Activated CD4-positive, alpha-beta T cell treated with anti-CD3 and anti-CD28 coated beads, Interleukin-2, amount 50 U/mL, for 1 hour (primary cell): ENCODE measurements at regions not wholly inside any gene's neighbourhood (a gene's known extent, or its start where the extent isn't known, plus 50 kb on each side); places are given as distances from the start of the nearest gene placed in this dataset.
A peak's percentile ranks its signal among the peaks of the same experiment; 100 is the strongest.

ENCODE experiments used
- DNase-seq: peaks from one replicate; pipeline ENCODE4 v3.0.0-alpha.2; 2020

- no peak for DNase-seq
Measured at GRCh38 chr16:79365702-79366101, 234.8 kb downstream of the MAF start.

DNA sequence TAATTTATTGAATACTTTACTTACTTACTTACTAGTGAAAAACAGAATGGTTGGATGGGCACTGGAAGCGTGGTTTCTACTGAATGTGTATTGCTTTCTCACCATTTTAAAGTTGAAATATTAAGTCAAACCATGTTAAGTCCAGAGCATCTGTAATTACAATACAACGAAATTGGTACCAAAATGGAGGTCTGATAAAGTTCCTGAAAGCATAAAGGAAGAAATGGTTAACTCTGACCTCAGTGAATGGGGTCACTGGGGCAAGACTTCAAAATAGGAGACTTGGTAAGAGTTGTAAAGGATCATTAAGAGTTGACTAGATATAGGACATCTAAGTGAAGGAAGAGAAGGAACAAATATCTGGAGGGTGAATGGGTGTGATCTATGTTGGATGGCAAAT lies 237.1 kb downstream of the MAF start:
- no peak for DNase-seq

- no peak for DNase-seq
Measured at GRCh38 chr16:79363035-79363434, 237.5 kb downstream of the MAF start.

GRCh38 chr16:79362300-79362970 lies 238.1 kb downstream of the MAF start:
- no peak for DNase-seq

DNA sequence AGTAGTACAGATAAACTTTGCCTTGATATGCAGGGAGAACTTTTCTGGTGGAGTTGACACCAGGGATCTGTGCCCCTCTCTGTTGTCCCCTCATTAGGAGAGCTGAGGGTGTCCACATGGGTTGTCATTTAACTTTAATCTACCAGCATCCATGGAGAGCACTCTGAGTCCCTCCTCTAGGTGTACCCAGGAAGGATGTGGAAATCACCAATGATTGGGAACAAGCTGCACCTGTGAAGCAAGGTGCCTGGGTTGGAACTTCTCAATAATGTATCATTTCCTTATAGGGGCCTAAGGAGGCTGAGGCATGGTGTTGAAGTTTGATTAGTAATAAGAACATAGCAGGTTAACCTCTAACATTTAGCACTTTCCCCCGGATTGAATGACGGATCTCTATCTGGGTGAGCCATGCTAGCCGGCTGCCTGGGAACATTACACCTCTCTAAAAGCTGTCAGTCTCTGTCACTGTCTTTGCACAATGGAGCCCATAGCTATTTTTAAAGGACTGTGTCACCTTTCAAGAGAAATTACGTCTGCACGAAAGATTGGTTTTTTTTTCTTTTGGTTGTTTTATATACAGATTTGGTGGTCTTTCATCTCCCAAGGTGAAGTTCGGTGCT lies 239.3 kb downstream of the MAF start:
- no peak for DNase-seq

GRCh38 chr16:79360267-79360666 lies 240.3 kb downstream of the MAF start:
- no peak for DNase-seq

GRCh38 chr16:79359082-79359481 lies 241.5 kb downstream of the MAF start:
- no peak for DNase-seq

DNA sequence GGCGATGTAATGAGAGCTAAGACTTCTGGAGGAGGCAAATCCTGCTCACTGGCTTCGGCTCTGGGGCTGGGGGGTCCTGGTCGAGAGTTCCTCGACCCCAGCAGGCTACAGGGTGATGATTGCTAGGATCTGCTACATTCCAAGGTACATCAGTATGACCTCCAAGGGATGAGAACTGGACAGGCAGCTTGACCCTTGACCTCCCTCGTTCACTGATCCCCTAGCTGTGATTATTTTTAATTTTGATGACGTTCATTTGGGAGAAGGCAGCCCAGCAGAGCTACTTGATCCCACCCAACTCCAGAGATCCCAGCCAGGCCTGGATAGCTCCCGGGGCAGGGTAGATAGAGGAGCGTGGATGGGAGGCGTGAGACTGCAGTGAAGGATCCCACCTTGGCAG lies 242.3 kb downstream of the MAF start:
- DNase-seq: no peak

DNA sequence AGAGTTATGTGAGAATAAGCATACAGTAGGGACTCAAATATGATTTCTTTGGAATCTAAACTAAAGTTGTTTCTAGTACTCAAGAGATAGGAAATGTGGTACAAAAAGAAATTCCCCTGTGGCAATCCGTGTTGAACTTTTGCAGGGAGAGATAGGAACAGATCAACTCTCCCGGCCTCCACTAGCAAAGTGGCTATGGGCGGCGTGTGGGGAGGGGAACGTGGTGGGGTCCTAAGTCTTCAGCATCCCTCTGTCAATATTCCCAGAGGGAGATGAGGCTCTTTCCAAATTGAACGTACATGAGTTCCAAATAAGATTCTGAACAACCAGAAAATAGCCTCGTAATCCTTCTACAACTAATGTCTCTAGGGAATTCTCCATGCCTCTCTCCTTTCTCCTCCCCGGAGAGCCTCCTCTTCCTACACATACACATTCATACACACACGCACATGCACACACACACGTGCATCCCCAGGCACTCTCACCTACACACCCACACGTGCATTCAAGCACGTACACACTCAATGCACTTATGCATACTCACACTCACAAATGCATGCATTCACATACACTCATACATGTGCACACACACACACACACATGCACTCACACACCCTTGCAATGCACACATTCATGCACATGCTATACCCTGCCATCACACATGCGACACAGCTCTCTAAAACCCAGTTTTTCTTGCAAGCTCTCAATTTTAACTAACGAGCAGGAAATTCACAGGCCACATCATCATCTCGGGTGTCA lies 244.8 kb downstream of the MAF start:
- DNase-seq: no peak

GRCh38 chr16:79351927-79352326 lies 248.6 kb downstream of the MAF start:
- no peak for DNase-seq

GRCh38 chr16:79349803-79350202 lies 250.7 kb downstream of the MAF start:
- DNase-seq: no peak

GRCh38 chr16:79348521-79349306 lies 251.8 kb downstream of the MAF start:
- DNase-seq: no peak

DNA sequence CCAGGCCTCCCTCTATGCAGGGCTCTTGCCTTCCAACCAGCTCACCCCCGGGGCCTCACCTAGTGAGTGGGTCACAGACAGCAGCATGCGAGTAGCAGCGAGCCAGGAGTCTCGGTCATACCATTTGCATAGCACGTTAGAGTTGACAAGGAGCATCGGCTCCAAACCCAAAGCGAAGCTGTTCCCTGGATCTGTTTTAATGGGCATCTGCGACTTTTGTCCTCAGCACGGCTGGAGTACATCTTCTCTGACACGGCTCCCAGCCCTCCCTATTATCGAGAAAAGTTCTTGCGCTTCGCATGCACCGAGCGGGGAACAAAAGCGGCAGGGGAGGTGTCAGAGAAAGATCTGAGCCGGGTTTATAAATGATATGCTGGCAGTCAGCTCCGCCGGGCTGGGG lies 253.3 kb downstream of the MAF start:
- DNase-seq: no peak

GRCh38 chr16:79339863-79340262 lies 260.7 kb downstream of the MAF start:
- DNase-seq: no peak

DNA sequence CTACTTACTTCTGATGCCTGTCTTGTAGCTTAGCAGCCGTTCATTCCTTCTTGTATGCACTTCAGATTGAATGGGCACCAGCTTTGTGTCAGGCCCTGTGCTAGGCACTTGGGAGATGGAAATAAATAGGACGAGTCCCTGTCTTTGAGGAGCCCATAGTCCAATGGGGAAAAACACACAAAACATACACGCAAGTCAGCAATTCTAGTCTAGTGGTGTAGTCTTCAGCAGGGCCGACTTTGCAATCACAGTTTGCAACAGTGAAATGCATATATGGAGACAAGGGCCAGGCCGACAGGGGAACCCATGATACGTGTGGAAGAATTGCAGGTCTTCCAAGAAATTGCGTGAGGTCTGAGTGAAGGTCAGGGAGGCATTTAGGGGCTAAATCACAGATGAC lies 262.6 kb downstream of the MAF start:
- no peak for DNase-seq

DNA sequence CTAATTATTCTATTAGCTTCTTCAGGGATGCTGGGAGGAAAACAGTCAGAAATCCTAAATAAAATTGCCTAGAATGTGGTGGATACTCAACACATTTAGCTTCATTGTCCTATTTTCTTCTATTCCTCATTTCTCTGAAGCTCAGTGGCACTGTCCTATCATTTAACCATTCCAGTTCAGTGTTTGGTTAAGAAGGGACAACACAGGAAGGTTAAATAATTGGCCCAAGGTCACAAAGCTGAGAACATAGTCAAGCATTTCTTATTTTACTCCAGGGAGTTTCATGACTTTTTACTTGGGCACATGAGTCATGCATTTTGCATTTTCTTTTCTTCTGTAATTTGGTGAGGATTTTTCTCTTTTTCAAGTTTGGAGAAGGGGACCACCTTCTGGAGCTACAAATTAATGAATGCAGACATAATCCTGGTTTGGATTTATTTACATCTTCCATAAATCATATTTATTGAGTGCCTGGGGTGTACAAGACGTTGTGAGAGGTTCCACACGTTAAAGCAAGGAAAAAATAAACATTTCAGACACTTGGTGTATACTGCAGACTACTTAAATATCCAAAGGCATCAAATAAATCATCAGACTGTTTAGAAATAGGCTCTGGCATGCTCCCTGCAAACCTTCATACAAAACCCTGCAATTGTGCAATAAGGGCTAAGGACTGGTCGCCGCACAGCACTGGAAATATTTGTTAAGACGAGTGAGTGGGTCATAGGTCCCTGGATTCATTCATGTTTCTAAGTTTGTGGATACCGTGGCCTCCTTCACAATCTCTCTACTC lies 263.9 kb downstream of the MAF start:
- no peak for DNase-seq

DNA sequence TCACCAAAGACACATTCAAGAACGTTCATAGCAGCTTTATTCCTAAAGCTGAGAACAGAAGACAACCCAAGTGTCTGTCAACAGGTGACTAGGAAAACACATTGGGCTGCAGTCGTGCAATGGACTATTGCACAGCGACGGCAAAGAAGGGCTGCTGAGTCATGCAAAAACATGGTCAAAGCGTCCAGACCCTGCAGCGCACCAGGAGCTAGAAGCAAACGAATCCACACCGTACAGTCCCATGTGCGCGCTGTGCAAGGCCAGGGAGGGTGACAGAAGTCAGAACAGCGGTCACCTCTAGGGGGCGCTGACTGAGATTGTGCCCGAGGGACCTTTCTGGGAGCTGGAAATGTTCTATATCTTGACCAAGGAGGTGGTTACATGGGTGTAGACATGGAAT lies 266.4 kb downstream of the MAF start:
- DNase-seq: peak; percentile 18

DNA sequence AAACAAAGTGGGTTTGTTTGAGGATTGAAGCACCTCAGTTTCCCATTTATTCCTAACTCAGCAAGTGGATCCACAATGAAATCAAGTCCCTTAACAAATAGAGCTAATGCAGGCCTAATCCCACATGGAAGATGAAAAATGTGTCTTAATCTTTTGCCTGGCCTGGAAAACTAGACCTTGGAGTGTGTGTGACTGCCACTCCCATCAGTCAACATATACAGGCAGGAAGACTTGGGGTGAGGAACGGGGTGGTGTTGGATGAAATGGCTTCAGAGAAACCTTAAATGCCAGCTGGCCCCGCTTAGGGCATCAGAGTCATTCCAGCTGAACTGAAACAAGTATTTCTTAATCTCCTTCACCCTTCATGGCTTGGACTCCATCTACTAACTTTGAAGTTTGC lies 269.5 kb downstream of the MAF start:
- DNase-seq: no peak

DNA sequence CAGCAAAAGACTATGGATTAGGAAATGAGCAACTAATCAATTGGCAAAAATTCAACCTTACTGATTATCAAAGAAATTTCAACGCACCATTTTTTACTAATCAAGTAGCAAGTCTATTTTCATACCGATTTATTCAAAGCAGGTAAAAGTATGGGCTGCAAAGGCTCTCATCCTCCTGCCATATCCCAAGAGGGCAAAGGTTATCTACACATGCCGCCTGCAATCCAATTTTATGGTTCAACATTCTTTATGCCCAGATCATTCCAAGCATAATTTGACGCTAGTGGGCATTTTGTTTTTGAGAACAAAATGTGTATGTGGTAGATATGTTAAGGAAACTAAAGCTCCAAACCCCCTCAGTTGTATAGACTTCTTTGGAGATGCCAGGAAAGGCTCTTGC lies 270.6 kb downstream of the MAF start:
- no peak for DNase-seq

- DNase-seq: no peak
Measured at GRCh38 chr16:79329166-79329521, 271.4 kb downstream of the MAF start.

DNA sequence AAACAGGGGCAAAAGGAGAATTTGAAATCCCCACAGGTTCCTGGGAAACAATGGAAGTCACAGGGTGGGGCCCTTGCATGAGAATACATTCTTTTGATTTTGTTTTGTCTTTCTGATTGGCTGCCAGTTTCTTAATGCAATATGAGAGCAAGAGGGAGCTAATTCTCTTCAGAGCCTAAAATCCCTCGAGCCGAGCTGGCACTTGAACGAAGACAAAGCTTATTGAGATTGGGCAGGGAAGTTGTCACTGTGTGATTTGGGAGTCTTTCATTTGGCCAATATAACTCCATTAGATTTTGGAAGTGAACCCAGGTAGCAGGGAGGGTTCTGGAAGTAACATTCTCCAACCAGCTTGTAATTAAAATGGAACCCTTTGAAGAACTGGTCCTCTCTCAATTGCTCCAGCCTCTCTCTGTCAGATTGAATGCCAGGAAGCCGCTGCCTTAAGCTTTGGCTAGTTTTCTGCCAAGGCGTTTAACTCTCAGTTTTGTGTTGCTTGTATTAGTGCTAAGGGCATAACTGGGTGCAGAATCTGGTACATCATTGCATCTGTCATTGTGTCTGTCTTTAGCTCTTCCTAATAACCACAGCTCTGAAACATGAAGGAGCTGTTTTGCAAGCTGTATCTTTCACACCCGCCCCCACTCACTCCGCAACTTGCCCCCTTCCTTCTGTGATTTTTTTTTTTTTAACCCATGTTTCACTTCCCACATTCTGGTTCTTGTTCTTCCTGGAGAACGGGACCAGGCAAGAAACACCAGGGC lies 272.0 kb downstream of the MAF start:
- no peak for DNase-seq

DNA sequence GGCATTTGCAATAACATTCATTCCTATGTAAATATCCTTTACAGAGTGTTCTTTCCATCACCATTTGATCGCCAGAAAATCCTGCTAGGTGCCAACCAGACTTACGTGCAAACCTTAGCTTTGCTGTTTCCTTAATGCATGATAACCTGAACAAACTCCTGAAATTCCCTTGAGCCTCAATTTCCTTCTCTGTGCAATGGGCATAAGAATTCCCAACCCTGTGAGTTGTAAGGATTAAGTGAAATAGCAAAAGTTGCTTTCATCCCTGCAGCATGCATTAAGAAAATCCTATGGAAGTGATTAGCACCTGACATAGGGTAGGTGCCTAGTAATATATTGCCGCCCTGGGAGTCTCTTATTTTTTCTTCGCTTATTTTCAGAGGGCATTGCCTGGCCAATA lies 272.7 kb downstream of the MAF start:
- DNase-seq: no peak
